ENCODE measurements at regions not wholly inside any gene's neighbourhood (a gene's known extent, or its start where the extent isn't known, plus 50 kb on each side); places are given as distances from the start of the nearest gene placed in this dataset.
A peak's percentile ranks its signal among the peaks of the same experiment; 100 is the strongest.
"Not testable (repeated sequence)": the region's sequence is repeated elsewhere in the genome, so short reads cannot be mapped to it uniquely, and the experiment has no call there.

DNA sequence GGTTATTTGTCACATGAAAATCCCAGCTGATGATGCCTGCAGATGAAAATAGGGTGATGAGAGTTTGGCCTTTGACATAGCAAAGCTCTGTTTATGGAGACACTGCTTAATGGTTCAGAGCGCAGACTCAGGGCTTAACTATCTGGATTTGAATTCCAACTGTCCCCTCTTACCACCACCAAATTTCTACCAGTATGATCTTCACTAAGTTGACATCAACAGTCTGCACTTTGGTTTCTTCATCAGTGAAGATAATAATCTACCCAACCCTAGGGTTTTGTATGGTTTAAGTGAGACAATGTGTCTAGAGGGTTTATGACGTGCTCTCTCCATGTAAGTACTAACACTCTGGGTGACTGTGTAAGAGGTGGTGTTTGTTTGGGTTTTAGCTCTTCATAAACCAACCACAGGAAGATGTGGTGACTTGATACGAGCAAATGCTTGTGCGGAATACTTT lies 151.4 kb upstream of the TNFAIP3 start:
- Histone ChIP-seq H3K4me3 (no peak overlapping the region), H3K36me3 (no peaks in the 10 kb centered on the region), H3K9me3 (no peaks in the 10 kb centered on the region), H3K4me1 (no peaks in the 10 kb centered on the region), H3K27me3 (no peaks in the 10 kb centered on the region), H3K27ac (no peak overlapping the region)
- WGBS, 2 donors, result 67 to 76% methylated on average over 4 of the region's 4 CpGs
- TF ChIP-seq, protein P1, sequence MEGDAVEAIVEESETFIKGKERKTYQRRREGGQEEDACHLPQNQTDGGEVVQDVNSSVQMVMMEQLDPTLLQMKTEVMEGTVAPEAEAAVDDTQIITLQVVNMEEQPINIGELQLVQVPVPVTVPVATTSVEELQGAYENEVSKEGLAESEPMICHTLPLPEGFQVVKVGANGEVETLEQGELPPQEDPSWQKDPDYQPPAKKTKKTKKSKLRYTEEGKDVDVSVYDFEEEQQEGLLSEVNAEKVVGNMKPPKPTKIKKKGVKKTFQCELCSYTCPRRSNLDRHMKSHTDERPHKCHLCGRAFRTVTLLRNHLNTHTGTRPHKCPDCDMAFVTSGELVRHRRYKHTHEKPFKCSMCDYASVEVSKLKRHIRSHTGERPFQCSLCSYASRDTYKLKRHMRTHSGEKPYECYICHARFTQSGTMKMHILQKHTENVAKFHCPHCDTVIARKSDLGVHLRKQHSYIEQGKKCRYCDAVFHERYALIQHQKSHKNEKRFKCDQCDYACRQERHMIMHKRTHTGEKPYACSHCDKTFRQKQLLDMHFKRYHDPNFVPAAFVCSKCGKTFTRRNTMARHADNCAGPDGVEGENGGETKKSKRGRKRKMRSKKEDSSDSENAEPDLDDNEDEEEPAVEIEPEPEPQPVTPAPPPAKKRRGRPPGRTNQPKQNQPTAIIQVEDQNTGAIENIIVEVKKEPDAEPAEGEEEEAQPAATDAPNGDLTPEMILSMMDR (IDR thresholded peaks at IDR 0.05), result no peak
- TF ChIP-seq POLR2A (IDR thresholded peaks at IDR 0.05) (no peak), EP300 (IDR thresholded peaks at IDR 0.05) (no peak), POLR2AphosphoS5 (IDR thresholded peaks at IDR 0.05) (no peak)
- no peak for DNase-seq
- intact Hi-C loops (cut with DNase I), result no loop called here

DNA sequence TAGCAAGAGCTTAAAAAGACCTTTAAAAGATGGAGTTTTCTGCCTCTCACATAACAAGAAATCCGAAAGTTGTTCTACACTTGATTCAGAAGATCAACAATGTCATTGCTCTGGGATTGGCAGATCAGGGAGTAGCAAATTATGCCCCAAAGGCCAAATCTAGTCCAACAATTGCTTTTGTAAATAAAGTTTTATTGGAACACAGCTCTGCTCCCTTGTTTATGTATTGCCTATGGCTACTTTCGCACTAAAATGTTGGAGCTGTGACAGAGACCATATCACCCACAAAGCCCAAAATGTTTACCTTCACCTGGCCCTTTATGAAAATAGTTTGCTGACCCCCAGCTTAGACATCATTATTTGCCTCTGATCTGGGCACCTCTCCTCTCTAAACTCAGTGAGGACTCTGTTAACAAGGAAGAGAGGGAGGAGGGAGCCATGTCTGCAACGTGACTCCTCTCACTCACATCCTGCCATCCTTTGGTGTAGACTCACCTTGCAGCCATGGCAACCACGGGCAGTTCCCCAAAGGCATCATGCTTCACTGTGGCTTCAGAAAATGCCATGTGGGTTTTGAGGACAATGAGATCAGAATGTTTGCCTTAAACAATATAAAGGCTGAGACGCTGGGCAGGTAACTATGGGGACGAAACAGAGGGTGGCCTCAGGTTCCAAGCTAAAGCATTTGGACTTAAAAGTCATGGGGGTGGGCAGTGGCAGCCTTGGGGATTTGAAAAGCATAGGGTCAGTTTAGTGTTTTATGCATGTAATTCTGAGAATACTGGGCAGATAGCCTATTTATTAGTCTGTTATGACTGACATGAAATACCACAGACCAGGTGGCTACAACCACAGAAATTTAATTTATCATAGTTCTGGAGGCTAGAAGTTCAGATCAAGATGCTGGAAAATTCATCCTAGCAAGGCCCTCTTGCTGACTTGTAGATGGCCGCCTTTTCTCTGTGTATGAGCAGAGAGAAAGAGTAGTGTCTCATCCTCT lies 149.7 kb upstream of the TNFAIP3 start:
- Histone ChIP-seq H3K27ac (no peak overlapping the region), H3K9me3 (no peaks in the 10 kb centered on the region), H3K4me3 (no peak overlapping the region), H3K36me3 (no peaks in the 10 kb centered on the region), H3K4me1 (no peaks in the 10 kb centered on the region), H3K27me3 (no peaks in the 10 kb centered on the region)
- intact Hi-C loops (cut with DNase I), result no loop called here
- 83 to 90% methylated on average over 7 of the region's 7 CpGs for WGBS, 2 donors
- DNase-seq, result no peak
- TF ChIP-seq POLR2AphosphoS5 (IDR thresholded peaks at IDR 0.05) (no peak), POLR2A (IDR thresholded peaks at IDR 0.05) (no peak), EP300 (IDR thresholded peaks at IDR 0.05) (no peak)
- TF ChIP-seq, protein P1 (IDR thresholded peaks at IDR 0.05), result no peak

DNA sequence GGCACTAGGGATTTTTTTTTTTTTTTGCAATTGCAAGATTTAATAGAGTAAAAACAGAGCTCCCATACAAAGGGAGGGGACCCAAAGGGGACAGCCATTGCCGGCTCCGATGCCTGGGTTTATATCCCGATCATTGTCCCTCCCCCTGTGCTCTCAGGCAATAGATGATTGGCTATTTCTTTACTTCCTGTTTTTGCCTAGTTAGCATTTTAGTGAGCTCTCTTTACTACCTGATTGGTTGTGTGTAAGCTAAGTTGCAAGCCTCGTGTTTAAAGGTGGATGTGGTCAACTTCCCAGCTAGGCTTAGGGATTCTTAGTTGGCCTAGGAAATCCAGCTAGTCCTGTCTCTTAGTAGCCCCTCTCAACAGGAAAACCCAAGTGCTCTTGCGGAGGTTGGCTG lies 148.2 kb upstream of the TNFAIP3 start:
- intact Hi-C loops (cut with DNase I), result not testable (repeated sequence)

DNA sequence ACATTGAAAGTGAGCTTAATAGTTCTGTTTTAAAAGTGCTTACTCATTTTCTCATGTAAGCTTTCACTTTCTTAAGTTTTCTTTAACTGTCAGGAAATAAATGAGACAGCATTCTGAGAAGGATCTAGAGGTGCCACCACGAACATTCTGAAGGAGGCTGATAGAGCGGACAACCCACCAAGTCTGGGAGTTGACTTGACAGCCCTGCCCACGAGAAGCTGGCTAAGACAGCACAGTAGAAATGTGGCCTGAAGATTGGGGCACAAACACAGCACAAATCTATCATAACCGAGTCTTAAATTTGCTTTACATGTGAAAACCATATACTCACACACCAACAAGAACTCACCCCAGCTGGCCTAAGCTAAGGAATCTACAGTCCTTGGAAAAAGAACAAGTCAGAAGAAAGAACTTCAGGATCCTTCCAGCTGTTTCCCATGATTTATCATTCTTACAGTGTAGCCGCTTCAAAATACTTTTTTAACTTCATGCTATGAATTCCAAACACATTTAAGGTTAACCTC lies 144.2 kb upstream of the TNFAIP3 start:
- intact Hi-C loops (cut with DNase I), result no loop called here
- Histone ChIP-seq H3K27me3 (no peaks in the 10 kb centered on the region), H3K4me1 (peaks cover 0 to 17% (median 9%) of the 10 kb centered on the region in 4 donors), H3K36me3 (no peaks in the 10 kb centered on the region), H3K9me3 (no peaks in the 10 kb centered on the region), H3K27ac (peak overlapping the region in 3 of 4 donors; percentile 6 to 50 (median 31)), H3K4me3 (no peak overlapping the region)
- no peak for TF ChIP-seq POLR2A (IDR thresholded peaks at IDR 0.05)
- TF ChIP-seq POLR2AphosphoS5 (IDR thresholded peaks at IDR 0.05), result no peak
- no peak for TF ChIP-seq EP300 (IDR thresholded peaks at IDR 0.05)
- TF ChIP-seq, protein P1 (IDR thresholded peaks at IDR 0.05), result no peak
- 61 to 84% methylated on average over 5 of the region's 5 CpGs for WGBS, 2 donors
- no peak for DNase-seq

More for the DNA sequence above, 148.2 kb upstream of the TNFAIP3 start:
- not testable (repeated sequence) for H3K4me3 ChIP-seq, H3K36me3 ChIP-seq, H3K27me3 ChIP-seq, H3K27ac ChIP-seq, H3K9me3 ChIP-seq, DNase-seq
- 95% methylated on average over 5 of the region's 5 CpGs for WGBS, 2 donors
- peaks cover 0 to 15% (median 9%) of the 10 kb centered on the region in 4 donors for H3K4me1 ChIP-seq

DNA sequence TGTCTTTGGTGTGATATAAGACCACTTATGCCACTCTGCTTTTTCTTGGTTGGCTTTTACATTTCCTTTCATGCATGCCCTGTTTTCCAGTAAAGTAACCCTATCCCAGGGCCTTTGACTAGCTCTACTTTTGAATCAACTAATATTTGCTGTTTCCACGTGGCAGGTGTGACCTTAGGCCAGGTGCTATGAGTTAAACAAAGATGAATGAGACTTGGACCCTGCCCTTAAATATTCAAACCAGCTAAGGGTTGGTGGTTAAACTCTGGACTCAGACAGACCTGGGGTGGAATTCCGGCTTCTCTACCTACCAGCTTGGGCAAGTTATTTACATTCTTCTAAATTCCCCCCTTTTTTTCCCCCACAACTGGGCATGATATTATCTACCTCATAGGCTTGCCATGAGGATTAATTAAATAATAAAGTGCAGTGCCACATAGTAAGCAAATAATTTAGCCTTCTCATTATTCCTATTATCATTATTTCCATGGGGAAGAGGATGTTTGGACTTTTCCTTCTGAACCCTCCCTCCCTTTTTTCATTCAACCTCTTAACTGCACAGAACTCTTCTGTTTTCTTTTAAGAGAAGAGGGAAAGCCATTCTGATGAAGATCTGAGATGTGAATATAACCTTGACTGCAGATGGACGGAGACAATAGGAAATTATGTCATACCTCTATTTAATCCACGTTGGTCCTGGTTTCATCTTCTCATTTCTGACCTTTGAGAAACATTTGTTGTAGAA lies 143.6 kb upstream of the TNFAIP3 start:
- Histone ChIP-seq H3K4me3 (no peak overlapping the region), H3K4me1 (peaks cover 0 to 20% (median 10%) of the 10 kb centered on the region in 4 donors), H3K27ac (peak overlapping the region in 2 of 4 donors; percentile 31 to 50), H3K9me3 (no peaks in the 10 kb centered on the region), H3K36me3 (no peaks in the 10 kb centered on the region), H3K27me3 (no peaks in the 10 kb centered on the region)
- intact Hi-C loops (cut with DNase I), result no loop called here
- WGBS, 2 donors, result 45 to 71% methylated on average over 4 of the region's 4 CpGs
- TF ChIP-seq POLR2A (IDR thresholded peaks at IDR 0.05), result no peak
- TF ChIP-seq EP300 (IDR thresholded peaks at IDR 0.05), result no peak
- TF ChIP-seq POLR2AphosphoS5 (IDR thresholded peaks at IDR 0.05), result no peak
- TF ChIP-seq, protein P1 (IDR thresholded peaks at IDR 0.05), result no peak
- no peak for DNase-seq
